ENCODE measurements at regions not wholly inside any gene's neighbourhood (a gene's known extent, or its start where the extent isn't known, plus 50 kb on each side); places are given as distances from the start of the nearest gene placed in this dataset.

DNA sequence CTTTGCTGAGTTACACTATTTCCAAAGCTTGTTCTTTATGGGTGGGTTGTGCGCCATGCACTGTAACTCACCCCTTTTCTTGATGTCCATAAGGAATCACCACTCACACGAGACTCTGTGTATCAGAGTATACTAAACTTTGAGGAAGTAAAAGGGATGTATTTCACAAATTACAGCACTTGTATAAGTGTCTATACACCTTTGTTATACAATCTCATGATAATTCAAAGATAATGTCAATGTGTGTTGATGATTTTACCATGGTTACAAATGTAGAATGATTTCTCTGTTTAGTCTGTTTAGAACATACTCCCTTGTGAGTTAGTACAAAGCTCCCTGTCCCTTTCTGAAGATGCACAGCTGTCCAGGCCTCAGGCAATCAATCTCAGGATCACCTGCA lies 922.2 kb upstream of the MAP3K7 start:
- TF ChIP-seq, protein P1, sequence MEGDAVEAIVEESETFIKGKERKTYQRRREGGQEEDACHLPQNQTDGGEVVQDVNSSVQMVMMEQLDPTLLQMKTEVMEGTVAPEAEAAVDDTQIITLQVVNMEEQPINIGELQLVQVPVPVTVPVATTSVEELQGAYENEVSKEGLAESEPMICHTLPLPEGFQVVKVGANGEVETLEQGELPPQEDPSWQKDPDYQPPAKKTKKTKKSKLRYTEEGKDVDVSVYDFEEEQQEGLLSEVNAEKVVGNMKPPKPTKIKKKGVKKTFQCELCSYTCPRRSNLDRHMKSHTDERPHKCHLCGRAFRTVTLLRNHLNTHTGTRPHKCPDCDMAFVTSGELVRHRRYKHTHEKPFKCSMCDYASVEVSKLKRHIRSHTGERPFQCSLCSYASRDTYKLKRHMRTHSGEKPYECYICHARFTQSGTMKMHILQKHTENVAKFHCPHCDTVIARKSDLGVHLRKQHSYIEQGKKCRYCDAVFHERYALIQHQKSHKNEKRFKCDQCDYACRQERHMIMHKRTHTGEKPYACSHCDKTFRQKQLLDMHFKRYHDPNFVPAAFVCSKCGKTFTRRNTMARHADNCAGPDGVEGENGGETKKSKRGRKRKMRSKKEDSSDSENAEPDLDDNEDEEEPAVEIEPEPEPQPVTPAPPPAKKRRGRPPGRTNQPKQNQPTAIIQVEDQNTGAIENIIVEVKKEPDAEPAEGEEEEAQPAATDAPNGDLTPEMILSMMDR (IDR thresholded peaks at IDR 0.05): no peak
- TF ChIP-seq POLR2A (IDR thresholded peaks at IDR 0.05): no peak

Data from thyroid gland (tissue), 4 donors.